Amniotic epithelial cell (primary cell): ENCODE measurements at regions not wholly inside any gene's neighbourhood (a gene's known extent, or its start where the extent isn't known, plus 50 kb on each side); places are given as distances from the start of the nearest gene placed in this dataset.

ENCODE experiments used
- DNase-seq: peaks from one replicate; pipeline ENCODE4 v3.0.0-alpha.2; 2010; ENCODE audit warnings: low read depth

GRCh38 chr7:45455662-45456061 lies 118.5 kb upstream of the ADCY1 start:
- no peak for DNase-seq

GRCh38 chr7:45456105-45456504 lies 118.1 kb upstream of the ADCY1 start:
- DNase-seq: no peak

GRCh38 chr7:45456747-45457524 lies 117.2 kb upstream of the ADCY1 start:
- DNase-seq: no peak

- no peak for DNase-seq
Measured at GRCh38 chr7:45457591-45457990, 116.6 kb upstream of the ADCY1 start.

- no peak for DNase-seq
Measured at GRCh38 chr7:45459476-45459875, 114.7 kb upstream of the ADCY1 start.

GRCh38 chr7:45460379-45460778 lies 113.8 kb upstream of the ADCY1 start:
- DNase-seq: no peak

GRCh38 chr7:45461026-45461425 lies 113.1 kb upstream of the ADCY1 start:
- DNase-seq: no peak

- DNase-seq: no peak
Measured at GRCh38 chr7:45469103-45469502, 105.1 kb upstream of the ADCY1 start.

- DNase-seq: no peak
Measured at GRCh38 chr7:45470031-45470430, 104.1 kb upstream of the ADCY1 start.

GRCh38 chr7:45479781-45480180 lies 94.4 kb upstream of the ADCY1 start:
- no peak for DNase-seq

- DNase-seq: no peak
Measured at GRCh38 chr7:45482451-45482850, 91.7 kb upstream of the ADCY1 start.

GRCh38 chr7:45484094-45484493 lies 90.1 kb upstream of the ADCY1 start:
- DNase-seq: no peak

- no peak for DNase-seq
Measured at GRCh38 chr7:45486575-45486974, 87.6 kb upstream of the ADCY1 start.

GRCh38 chr7:45494885-45495284 lies 79.3 kb upstream of the ADCY1 start:
- DNase-seq: no peak

GRCh38 chr7:45495618-45496017 lies 78.5 kb upstream of the ADCY1 start:
- no peak for DNase-seq

GRCh38 chr7:45500257-45500656 lies 73.9 kb upstream of the ADCY1 start:
- no peak for DNase-seq

GRCh38 chr7:45501791-45502190 lies 72.4 kb upstream of the ADCY1 start:
- DNase-seq: no peak

- DNase-seq: no peak
Measured at GRCh38 chr7:45506059-45506458, 68.1 kb upstream of the ADCY1 start.

- DNase-seq: no peak
Measured at GRCh38 chr7:45509222-45509621, 64.9 kb upstream of the ADCY1 start.

- DNase-seq: no peak
Measured at GRCh38 chr7:45511721-45512597, 62.2 kb upstream of the ADCY1 start.

GRCh38 chr7:45514944-45515343 lies 59.2 kb upstream of the ADCY1 start:
- no peak for DNase-seq

- DNase-seq: no peak
Measured at GRCh38 chr7:45515346-45515745, 58.8 kb upstream of the ADCY1 start.
